ENCODE measurements at regions not wholly inside any gene's neighbourhood (a gene's known extent, or its start where the extent isn't known, plus 50 kb on each side); places are given as distances from the start of the nearest gene placed in this dataset.
A peak's percentile ranks its signal among the peaks of the same experiment; 100 is the strongest.
"Not testable (repeated sequence)": the region's sequence is repeated elsewhere in the genome, so short reads cannot be mapped to it uniquely, and the experiment has no call there.

- DNase-seq (ENCODE audit: low read depth in 2 of 2): not testable (repeated sequence)
Measured at GRCh38 chr11:71721840-71722239, 111.2 kb upstream of the DEFB108B start.

GRCh38 chr11:71723991-71724390 is 109.0 kb upstream of the DEFB108B start:
- not testable (repeated sequence) for DNase-seq (ENCODE audit: low read depth in 2 of 2)

GRCh38 chr11:71730748-71731147 is 102.3 kb upstream of the DEFB108B start:
- not testable (repeated sequence) for DNase-seq (ENCODE audit: low read depth in 2 of 2)

GRCh38 chr11:71734368-71734767 is 98.6 kb upstream of the DEFB108B start:
- peak in 1 of 2 donors; percentile 4 for DNase-seq (ENCODE audit: low read depth in 2 of 2)

- not testable (repeated sequence) for DNase-seq (ENCODE audit: low read depth in 2 of 2)
Measured at GRCh38 chr11:71738317-71738716, 94.7 kb upstream of the DEFB108B start.

GRCh38 chr11:71743385-71743784 is 89.6 kb upstream of the DEFB108B start:
- DNase-seq (ENCODE audit: low read depth in 2 of 2): not testable (repeated sequence)

GRCh38 chr11:71745656-71746055 is 87.3 kb upstream of the DEFB108B start:
- DNase-seq (ENCODE audit: low read depth in 2 of 2): not testable (repeated sequence)

GRCh38 chr11:71746263-71746662 is 86.7 kb upstream of the DEFB108B start:
- DNase-seq (ENCODE audit: low read depth in 2 of 2): not testable (repeated sequence)

- DNase-seq (ENCODE audit: low read depth in 2 of 2): not testable (repeated sequence)
Measured at GRCh38 chr11:71748965-71749620, 83.9 kb upstream of the DEFB108B start.

- not testable (repeated sequence) for DNase-seq (ENCODE audit: low read depth in 2 of 2)
Measured at GRCh38 chr11:71750908-71751307, 82.1 kb upstream of the DEFB108B start.

- DNase-seq (ENCODE audit: low read depth in 2 of 2): not testable (repeated sequence)
Measured at GRCh38 chr11:71764695-71765491, 68.1 kb upstream of the DEFB108B start.

- not testable (repeated sequence) for DNase-seq (ENCODE audit: low read depth in 2 of 2)
Measured at GRCh38 chr11:71767016-71767415, 66.0 kb upstream of the DEFB108B start.

GRCh38 chr11:71772193-71772592 is 60.8 kb upstream of the DEFB108B start:
- DNase-seq (ENCODE audit: low read depth in 2 of 2): not testable (repeated sequence)

- DNase-seq (ENCODE audit: low read depth in 2 of 2): no peak
Measured at GRCh38 chr11:71774603-71775222, 58.3 kb upstream of the DEFB108B start.

GRCh38 chr11:71780116-71780515 is 52.9 kb upstream of the DEFB108B start:
- not testable (repeated sequence) for DNase-seq (ENCODE audit: low read depth in 2 of 2)

- not testable (repeated sequence) for DNase-seq (ENCODE audit: low read depth in 2 of 2)
Measured at GRCh38 chr11:71780771-71781170, 52.2 kb upstream of the DEFB108B start.

GRCh38 chr11:71781491-71781890 is 51.5 kb upstream of the DEFB108B start:
- DNase-seq (ENCODE audit: low read depth in 2 of 2): not testable (repeated sequence)

GRCh38 chr11:71782229-71782861 is 50.7 kb upstream of the DEFB108B start:
- DNase-seq (ENCODE audit: low read depth in 2 of 2): not testable (repeated sequence)

GRCh38 chr11:71783191-71783590 is 49.8 kb upstream of the DEFB108B start:
- not testable (repeated sequence) for DNase-seq (ENCODE audit: low read depth in 2 of 2)
